Fibroblast of mammary gland (primary cell): ENCODE measurements at regions not wholly inside any gene's neighbourhood (a gene's known extent, or its start where the extent isn't known, plus 50 kb on each side); places are given as distances from the start of the nearest gene placed in this dataset.

ENCODE experiments used
- DNase-seq: peaks from one replicate; pipeline ENCODE4 v3.0.0-alpha.2; 2010; ENCODE audit warnings: low read depth
- H3K4me3 ChIP-seq: 2 replicates; pipeline ENCODE4 v1.5.1; 2011; ENCODE audit warnings: low read depth, mild to moderate bottlenecking, low read length, moderate library complexity; ENCODE audit not compliant: control insufficient read depth
- CTCF ChIP-seq: conservative IDR thresholded peaks from 2 replicates; pipeline ENCODE4 v1.5.1; 2011; ENCODE audit warnings: low read depth, low read length, inconsistent platforms; ENCODE audit not compliant: control insufficient read depth, insufficient read depth

GRCh38 chr3:148090156-148090555, 607.5 kb upstream of the AGTR1 start:
- no peak for DNase-seq
- H3K4me3 ChIP-seq: no peak overlapping the region

GRCh38 chr3:148092624-148093347, 604.9 kb upstream of the AGTR1 start:
- no peak overlapping the region for H3K4me3 ChIP-seq
- TF ChIP-seq CTCF: no peak
- DNase-seq: no peak

More at GRCh38 chr3:148090156-148090555, 607.5 kb upstream of the AGTR1 start:
- no peak for TF ChIP-seq CTCF

- H3K4me3 ChIP-seq: no peak overlapping the region
- no peak for TF ChIP-seq CTCF
- no peak for DNase-seq
These were observed 604.0 kb upstream of the AGTR1 start for GRCh38 chr3:148093753-148094152.

GRCh38 chr3:148095962-148096361, 601.7 kb upstream of the AGTR1 start:
- DNase-seq: no peak
- no peak overlapping the region for H3K4me3 ChIP-seq
- TF ChIP-seq CTCF: no peak

GRCh38 chr3:148100476-148100875, 597.2 kb upstream of the AGTR1 start:
- no peak overlapping the region for H3K4me3 ChIP-seq
- TF ChIP-seq CTCF: no peak
- DNase-seq: no peak

GRCh38 chr3:148101061-148101460, 596.6 kb upstream of the AGTR1 start:
- no peak for TF ChIP-seq CTCF
- no peak overlapping the region for H3K4me3 ChIP-seq
- peak; percentile 84 for DNase-seq
